Suprapubic skin (tissue), 4 donors: ENCODE measurements at regions not wholly inside any gene's neighbourhood (a gene's known extent, or its start where the extent isn't known, plus 50 kb on each side); places are given as distances from the start of the nearest gene placed in this dataset.
A peak's percentile ranks its signal among the peaks of the same experiment; 100 is the strongest.

Experiments used
- DNase-seq, 2 donors: peaks; one replicate each; pipeline ENCODE4 v3.0.0-alpha.2; 2019; ENCODE audit warnings: low spot score in 2 of 2
- H3K27ac ChIP-seq: fragments of 200-600 bp; sonication (generic); one replicate; pipeline ENCODE4 v1.5.1; 2019
- H3K27me3 ChIP-seq: fragments of 200-600 bp; sonication (generic); one replicate; pipeline ENCODE4 v1.5.1; 2019
- H3K36me3 ChIP-seq: fragments of 200-600 bp; sonication (generic); one replicate; pipeline ENCODE4 v1.5.1; 2019
- H3K4me1 ChIP-seq: fragments of 200-600 bp; sonication (generic); one replicate; pipeline ENCODE4 v1.5.1; 2019
- H3K4me3 ChIP-seq: fragments of 200-600 bp; sonication (generic); one replicate; pipeline ENCODE4 v1.5.1; 2019; ENCODE audit warnings: mild to moderate bottlenecking
- H3K9me3 ChIP-seq: fragments of 200-600 bp; sonication (generic); one replicate; pipeline ENCODE4 v1.5.1; 2019
- EP300 ChIP-seq: sonication (generic); formaldehyde crosslinking; IDR thresholded peaks from one replicate; pipeline ENCODE4 v1.6.1; 2017; ENCODE audit warnings: antibody characterized with exemption
- POLR2A ChIP-seq, 2 donors: fragments of 450-650 bp; IDR thresholded peaks; one replicate each; pipeline ENCODE4 v1.6.1; 2017; ENCODE audit warnings: antibody characterized with exemption in 2 of 2, mild to moderate bottlenecking in 2 of 2, moderate library complexity in 2 of 2
- POLR2AphosphoS5 ChIP-seq, 3 donors: sonication (generic); formaldehyde crosslinking; IDR thresholded peaks; one replicate each; pipeline ENCODE4 v1.6.1; 2017; ENCODE audit warnings: antibody characterized with exemption in 3 of 3
- WGBS: methylation state at CpG from one replicate; pipeline ENCODE4 v1.1.5; 2018; 5-methylcytosine and 5-hydroxymethylcytosine counted together
- TF ChIP-seq, protein P1 (sequence below), 2 donors: fragments of 200-600 bp in 1 of 2; fragments of 450-650 bp in 1 of 2; sonication (generic) in 1 of 2; IDR thresholded peaks; one replicate each; pipeline ENCODE4 v1.5.1; 2016 to 2019; ENCODE audit warnings: antibody characterized with exemption in 2 of 2, mild to moderate bottlenecking in 1 of 2, moderate library complexity in 1 of 2

DNA sequence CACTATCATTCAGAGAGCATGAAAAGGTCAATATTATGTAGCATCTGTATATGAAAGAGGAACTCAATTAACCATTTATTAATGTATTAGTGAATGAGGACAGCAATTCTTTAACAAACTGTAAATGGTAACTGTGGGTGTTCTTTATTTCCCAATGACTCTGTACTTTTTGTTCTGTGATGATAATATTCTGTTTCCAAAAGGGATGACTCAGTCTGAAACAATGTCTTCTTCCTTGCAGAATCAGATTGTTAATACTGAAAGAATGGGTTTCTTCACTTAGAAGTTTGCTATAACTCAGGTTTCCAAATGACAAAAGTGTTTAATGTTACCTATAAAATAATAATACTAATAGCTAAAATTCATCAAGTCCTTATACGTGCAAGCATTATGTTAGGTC is 1518.7 kb upstream of the WWC1 start:
- H3K4me3 ChIP-seq = no peak overlapping the region
- H3K9me3 ChIP-seq = no peaks in the 10 kb centered on the region
- 71% methylated on average over 1 of the region's 1 CpG for WGBS
- DNase-seq = no peak
- H3K4me1 ChIP-seq = no peaks in the 10 kb centered on the region
- H3K27me3 ChIP-seq = no peaks in the 10 kb centered on the region
- peak overlapping the region; percentile 56 for H3K27ac ChIP-seq
- TF ChIP-seq, protein P1, sequence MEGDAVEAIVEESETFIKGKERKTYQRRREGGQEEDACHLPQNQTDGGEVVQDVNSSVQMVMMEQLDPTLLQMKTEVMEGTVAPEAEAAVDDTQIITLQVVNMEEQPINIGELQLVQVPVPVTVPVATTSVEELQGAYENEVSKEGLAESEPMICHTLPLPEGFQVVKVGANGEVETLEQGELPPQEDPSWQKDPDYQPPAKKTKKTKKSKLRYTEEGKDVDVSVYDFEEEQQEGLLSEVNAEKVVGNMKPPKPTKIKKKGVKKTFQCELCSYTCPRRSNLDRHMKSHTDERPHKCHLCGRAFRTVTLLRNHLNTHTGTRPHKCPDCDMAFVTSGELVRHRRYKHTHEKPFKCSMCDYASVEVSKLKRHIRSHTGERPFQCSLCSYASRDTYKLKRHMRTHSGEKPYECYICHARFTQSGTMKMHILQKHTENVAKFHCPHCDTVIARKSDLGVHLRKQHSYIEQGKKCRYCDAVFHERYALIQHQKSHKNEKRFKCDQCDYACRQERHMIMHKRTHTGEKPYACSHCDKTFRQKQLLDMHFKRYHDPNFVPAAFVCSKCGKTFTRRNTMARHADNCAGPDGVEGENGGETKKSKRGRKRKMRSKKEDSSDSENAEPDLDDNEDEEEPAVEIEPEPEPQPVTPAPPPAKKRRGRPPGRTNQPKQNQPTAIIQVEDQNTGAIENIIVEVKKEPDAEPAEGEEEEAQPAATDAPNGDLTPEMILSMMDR (IDR thresholded peaks at IDR 0.05) = no peak
- TF ChIP-seq EP300 (no peak), POLR2A (IDR thresholded peaks at IDR 0.05) (no peak), POLR2AphosphoS5 (IDR thresholded peaks at IDR 0.05) (no peak)
- H3K36me3 ChIP-seq = no peaks in the 10 kb centered on the region

DNA sequence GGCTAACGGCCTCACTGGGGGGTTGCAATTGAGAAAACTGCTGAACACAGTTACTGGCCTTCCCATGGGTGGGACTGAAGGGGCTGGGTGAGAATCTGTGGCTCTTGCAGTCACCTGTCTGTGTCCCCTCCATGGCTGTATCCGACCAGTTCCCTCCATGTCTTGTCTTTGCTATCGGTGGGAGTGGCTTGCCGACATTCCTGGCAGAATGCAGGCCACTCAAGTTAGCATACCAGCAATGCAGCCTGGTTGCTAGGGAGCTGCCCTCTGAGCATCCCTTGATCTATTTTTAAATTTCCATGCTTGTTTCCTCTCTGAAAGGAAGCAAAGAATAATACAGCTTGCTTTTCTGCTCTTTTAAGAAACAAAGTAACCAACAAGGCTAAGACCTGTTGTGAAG is 1509.7 kb upstream of the WWC1 start:
- no peak for DNase-seq
- Histone ChIP-seq H3K36me3 (no peaks in the 10 kb centered on the region), H3K27me3 (no peaks in the 10 kb centered on the region), H3K9me3 (peaks cover 3% of the 10 kb centered on the region), H3K4me3 (no peak overlapping the region), H3K4me1 (no peaks in the 10 kb centered on the region), H3K27ac (no peak overlapping the region)
- 39% methylated on average over 4 of the region's 4 CpGs for WGBS
- TF ChIP-seq POLR2AphosphoS5 (IDR thresholded peaks at IDR 0.05) (no peak), EP300 (no peak), POLR2A (IDR thresholded peaks at IDR 0.05) (no peak)
- TF ChIP-seq, protein P1 (IDR thresholded peaks at IDR 0.05) = no peak

DNA sequence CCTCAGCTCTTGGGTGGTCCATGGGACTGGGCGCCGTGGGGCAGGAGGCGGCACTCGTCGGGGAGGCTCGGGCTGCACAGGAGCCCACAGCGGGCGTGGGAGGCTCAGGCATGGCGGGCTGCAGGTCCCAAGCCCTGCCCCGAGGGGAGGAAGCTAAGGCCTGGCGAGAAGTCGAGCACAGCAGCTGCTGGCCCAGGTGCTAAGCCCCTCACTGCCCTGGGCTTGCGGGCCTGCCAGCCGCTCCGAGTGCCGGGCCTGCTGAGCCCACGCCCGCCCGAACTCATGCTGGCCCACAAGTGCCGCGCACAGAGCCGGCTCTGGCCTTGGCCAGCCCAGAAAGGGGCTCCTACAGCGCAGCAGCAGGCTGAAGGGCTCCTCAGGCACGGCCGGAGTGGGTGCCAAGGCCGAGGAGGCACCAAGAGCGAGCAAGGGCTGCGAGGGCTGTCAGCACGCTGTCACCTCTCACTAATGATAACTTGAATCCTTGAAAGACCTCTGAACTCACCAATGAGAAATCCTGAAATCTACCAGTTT is 1506.8 kb upstream of the WWC1 start:
- Histone ChIP-seq H3K9me3 (peaks cover 3% of the 10 kb centered on the region), H3K27ac (no peak overlapping the region), H3K27me3 (no peaks in the 10 kb centered on the region), H3K36me3 (no peaks in the 10 kb centered on the region), H3K4me3 (no peak overlapping the region), H3K4me1 (no peaks in the 10 kb centered on the region)
- DNase-seq = no peak
- WGBS = 94% methylated on average over 10 of the region's 29 CpGs
- TF ChIP-seq POLR2A (IDR thresholded peaks at IDR 0.05) (no peak), POLR2AphosphoS5 (IDR thresholded peaks at IDR 0.05) (no peak), EP300 (no peak)
- TF ChIP-seq, protein P1 (IDR thresholded peaks at IDR 0.05) = no peak

DNA sequence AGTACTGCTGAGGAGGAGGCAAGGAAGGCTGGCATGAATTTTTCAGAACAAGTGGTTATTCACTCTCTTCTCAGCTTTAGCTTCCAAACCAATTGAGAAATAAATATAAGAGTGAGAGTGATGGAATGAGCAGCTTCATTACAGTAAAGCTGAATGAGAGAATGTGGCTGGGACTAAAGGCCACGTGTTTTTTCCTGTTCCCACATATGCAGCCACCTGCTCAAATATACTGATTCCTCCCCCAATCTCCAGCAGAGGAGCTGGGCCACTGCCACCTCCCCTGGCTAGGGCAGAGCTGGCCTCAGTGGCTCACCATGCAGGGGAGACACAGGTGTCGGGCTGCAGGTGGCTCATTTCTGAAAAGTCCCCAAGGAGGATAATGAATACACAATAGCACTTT is 1505.3 kb upstream of the WWC1 start:
- H3K4me1 ChIP-seq = no peaks in the 10 kb centered on the region
- peaks cover 3% of the 10 kb centered on the region for H3K9me3 ChIP-seq
- TF ChIP-seq EP300 (no peak), POLR2A (IDR thresholded peaks at IDR 0.05) (no peak), POLR2AphosphoS5 (IDR thresholded peaks at IDR 0.05) (no peak)
- TF ChIP-seq, protein P1 (IDR thresholded peaks at IDR 0.05) = no peak
- 91% methylated on average over 2 of the region's 2 CpGs for WGBS
- H3K27me3 ChIP-seq = no peaks in the 10 kb centered on the region
- no peak overlapping the region for H3K4me3 ChIP-seq
- DNase-seq = no peak
- no peak overlapping the region for H3K27ac ChIP-seq
- no peaks in the 10 kb centered on the region for H3K36me3 ChIP-seq

DNA sequence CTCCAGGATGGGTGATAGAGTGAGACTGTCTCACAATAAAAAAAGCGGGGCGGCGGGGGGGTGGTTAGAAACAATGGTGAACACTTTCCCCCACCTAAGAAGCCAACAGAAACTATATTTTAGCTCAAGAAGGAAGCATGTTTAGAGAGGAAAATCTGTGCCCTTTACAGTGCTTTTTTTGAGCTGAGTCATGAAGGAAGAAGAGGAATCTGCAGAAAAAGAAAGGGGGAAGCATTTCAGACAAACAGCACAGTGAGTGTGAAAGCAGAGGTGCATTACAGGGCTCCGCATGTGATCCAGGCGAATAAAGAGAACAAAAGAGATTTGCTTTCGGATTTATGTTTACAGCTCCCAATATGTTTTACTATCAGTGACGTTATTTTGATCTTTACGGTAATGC is 1504.6 kb upstream of the WWC1 start:
- TF ChIP-seq, protein P1 (IDR thresholded peaks at IDR 0.05) = no peak
- no peak for TF ChIP-seq EP300
- TF ChIP-seq POLR2AphosphoS5 (IDR thresholded peaks at IDR 0.05) = no peak
- TF ChIP-seq POLR2A (IDR thresholded peaks at IDR 0.05) = no peak
- DNase-seq = no peak
- Histone ChIP-seq H3K4me1 (no peaks in the 10 kb centered on the region), H3K36me3 (no peaks in the 10 kb centered on the region), H3K27me3 (no peaks in the 10 kb centered on the region), H3K27ac (no peak overlapping the region), H3K9me3 (peaks cover 3% of the 10 kb centered on the region), H3K4me3 (no peak overlapping the region)
- WGBS = 84% methylated on average over 8 of the region's 8 CpGs
